SK-N-SH (cell line): ENCODE measurements at regions not wholly inside any gene's neighbourhood (a gene's known extent, or its start where the extent isn't known, plus 50 kb on each side); places are given as distances from the start of the nearest gene placed in this dataset.
A peak's percentile ranks its signal among the peaks of the same experiment; 100 is the strongest.

Experiments
- ELF1 ChIP-seq: IDR thresholded peaks from 2 replicates; pipeline ENCODE4 v1.4.0; 2012
- EP300 ChIP-seq, 2 experiments: IDR thresholded peaks; 2 replicates each; pipeline versions ENCODE4 v1.4.0 to v1.6.1; 2012; ENCODE audit warnings: borderline replicate concordance in 1 of 2, low read depth in 1 of 2, low read length in 1 of 2
- POLR2AphosphoS5 ChIP-seq: IDR thresholded peaks from 2 replicates; pipeline ENCODE4 v1.6.1; 2012; ENCODE audit warnings: low read depth, low read length
- TAF1 ChIP-seq: IDR thresholded peaks from 2 replicates; pipeline ENCODE4 v1.6.1; 2012; ENCODE audit warnings: low read depth, mild to moderate bottlenecking, low read length, moderate library complexity, borderline replicate concordance
- TCF12 ChIP-seq: IDR thresholded peaks from 2 replicates; pipeline ENCODE4 v1.4.0; 2012
- YY1 ChIP-seq: IDR thresholded peaks from 2 replicates; pipeline ENCODE4 v1.4.0; 2012; ENCODE audit warnings: low read depth, mild to moderate bottlenecking
- TF ChIP-seq, protein P1 (sequence below): fragments of 200-600 bp; sonication (generic); IDR thresholded peaks from 2 replicates; pipeline ENCODE4 v1.6.1; 2017; ENCODE audit warnings: antibody characterized with exemption, mild to moderate bottlenecking, moderate library complexity
- TF ChIP-seq, protein P2 (sequence below): IDR thresholded peaks from 2 replicates; pipeline ENCODE4 v1.6.1; 2012; ENCODE audit warnings: mild to moderate bottlenecking, low read depth, low read length, moderate library complexity
- TF ChIP-seq, protein P3 (sequence below): IDR thresholded peaks from 2 replicates; pipeline ENCODE4 v1.4.0; 2012; ENCODE audit warnings: low read depth, borderline replicate concordance

DNA sequence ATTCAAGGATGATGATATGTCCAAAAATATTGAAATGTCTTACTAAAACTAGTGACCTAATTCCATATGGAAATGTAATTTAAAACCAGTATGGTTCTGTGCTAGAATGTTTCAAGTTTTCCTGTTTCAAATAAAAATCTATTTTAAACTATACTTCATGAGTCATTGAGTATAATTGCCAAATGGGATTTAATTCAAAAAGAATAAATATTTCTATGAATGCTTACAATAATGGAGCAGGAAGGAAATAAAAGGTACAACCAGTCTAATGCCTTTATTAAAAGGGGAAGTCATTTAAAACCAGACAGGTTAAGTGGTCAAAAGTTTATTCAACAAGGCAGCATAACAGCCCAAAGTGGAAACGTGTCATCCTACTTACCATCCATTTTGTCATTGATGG, 2347.1 kb downstream of the PCDH7 start:
- TF ChIP-seq POLR2AphosphoS5 (no peak), YY1 (no peak), TAF1 (no peak), ELF1 (no peak), EP300 (IDR thresholded peaks at IDR 0.05; ENCODE audit: borderline replicate concordance in 1 of 2, low read depth in 1 of 2, low read length in 1 of 2) (peak; percentile 30 to 60; a peak in 2 of 4 replicates), TCF12 (peak; percentile 75)
- TF ChIP-seq, protein P1, sequence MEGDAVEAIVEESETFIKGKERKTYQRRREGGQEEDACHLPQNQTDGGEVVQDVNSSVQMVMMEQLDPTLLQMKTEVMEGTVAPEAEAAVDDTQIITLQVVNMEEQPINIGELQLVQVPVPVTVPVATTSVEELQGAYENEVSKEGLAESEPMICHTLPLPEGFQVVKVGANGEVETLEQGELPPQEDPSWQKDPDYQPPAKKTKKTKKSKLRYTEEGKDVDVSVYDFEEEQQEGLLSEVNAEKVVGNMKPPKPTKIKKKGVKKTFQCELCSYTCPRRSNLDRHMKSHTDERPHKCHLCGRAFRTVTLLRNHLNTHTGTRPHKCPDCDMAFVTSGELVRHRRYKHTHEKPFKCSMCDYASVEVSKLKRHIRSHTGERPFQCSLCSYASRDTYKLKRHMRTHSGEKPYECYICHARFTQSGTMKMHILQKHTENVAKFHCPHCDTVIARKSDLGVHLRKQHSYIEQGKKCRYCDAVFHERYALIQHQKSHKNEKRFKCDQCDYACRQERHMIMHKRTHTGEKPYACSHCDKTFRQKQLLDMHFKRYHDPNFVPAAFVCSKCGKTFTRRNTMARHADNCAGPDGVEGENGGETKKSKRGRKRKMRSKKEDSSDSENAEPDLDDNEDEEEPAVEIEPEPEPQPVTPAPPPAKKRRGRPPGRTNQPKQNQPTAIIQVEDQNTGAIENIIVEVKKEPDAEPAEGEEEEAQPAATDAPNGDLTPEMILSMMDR = no peak
- TF ChIP-seq, protein P2, sequence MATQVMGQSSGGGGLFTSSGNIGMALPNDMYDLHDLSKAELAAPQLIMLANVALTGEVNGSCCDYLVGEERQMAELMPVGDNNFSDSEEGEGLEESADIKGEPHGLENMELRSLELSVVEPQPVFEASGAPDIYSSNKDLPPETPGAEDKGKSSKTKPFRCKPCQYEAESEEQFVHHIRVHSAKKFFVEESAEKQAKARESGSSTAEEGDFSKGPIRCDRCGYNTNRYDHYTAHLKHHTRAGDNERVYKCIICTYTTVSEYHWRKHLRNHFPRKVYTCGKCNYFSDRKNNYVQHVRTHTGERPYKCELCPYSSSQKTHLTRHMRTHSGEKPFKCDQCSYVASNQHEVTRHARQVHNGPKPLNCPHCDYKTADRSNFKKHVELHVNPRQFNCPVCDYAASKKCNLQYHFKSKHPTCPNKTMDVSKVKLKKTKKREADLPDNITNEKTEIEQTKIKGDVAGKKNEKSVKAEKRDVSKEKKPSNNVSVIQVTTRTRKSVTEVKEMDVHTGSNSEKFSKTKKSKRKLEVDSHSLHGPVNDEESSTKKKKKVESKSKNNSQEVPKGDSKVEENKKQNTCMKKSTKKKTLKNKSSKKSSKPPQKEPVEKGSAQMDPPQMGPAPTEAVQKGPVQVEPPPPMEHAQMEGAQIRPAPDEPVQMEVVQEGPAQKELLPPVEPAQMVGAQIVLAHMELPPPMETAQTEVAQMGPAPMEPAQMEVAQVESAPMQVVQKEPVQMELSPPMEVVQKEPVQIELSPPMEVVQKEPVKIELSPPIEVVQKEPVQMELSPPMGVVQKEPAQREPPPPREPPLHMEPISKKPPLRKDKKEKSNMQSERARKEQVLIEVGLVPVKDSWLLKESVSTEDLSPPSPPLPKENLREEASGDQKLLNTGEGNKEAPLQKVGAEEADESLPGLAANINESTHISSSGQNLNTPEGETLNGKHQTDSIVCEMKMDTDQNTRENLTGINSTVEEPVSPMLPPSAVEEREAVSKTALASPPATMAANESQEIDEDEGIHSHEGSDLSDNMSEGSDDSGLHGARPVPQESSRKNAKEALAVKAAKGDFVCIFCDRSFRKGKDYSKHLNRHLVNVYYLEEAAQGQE = no peak
- TF ChIP-seq, protein P3, sequence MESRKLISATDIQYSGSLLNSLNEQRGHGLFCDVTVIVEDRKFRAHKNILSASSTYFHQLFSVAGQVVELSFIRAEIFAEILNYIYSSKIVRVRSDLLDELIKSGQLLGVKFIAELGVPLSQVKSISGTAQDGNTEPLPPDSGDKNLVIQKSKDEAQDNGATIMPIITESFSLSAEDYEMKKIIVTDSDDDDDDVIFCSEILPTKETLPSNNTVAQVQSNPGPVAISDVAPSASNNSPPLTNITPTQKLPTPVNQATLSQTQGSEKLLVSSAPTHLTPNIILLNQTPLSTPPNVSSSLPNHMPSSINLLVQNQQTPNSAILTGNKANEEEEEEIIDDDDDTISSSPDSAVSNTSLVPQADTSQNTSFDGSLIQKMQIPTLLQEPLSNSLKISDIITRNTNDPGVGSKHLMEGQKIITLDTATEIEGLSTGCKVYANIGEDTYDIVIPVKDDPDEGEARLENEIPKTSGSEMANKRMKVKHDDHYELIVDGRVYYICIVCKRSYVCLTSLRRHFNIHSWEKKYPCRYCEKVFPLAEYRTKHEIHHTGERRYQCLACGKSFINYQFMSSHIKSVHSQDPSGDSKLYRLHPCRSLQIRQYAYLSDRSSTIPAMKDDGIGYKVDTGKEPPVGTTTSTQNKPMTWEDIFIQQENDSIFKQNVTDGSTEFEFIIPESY = no peak
